PC-9 (cell line): ENCODE measurements at regions not wholly inside any gene's neighbourhood (a gene's known extent, or its start where the extent isn't known, plus 50 kb on each side); places are given as distances from the start of the nearest gene placed in this dataset.

Experiments
- EZH2 ChIP-seq: fragments of 200-600 bp; sonication (generic); IDR thresholded peaks from 2 replicates; pipeline ENCODE4 v1.8.0; 2017; ENCODE audit warnings: antibody characterized with exemption, low read depth
- TF ChIP-seq, protein P1 (sequence below): fragments of 200-600 bp; sonication (generic); conservative IDR thresholded peaks from 2 replicates; pipeline ENCODE4 v1.6.1; 2017; ENCODE audit warnings: mixed run types, antibody characterized with exemption, mild to moderate bottlenecking, moderate library complexity

DNA sequence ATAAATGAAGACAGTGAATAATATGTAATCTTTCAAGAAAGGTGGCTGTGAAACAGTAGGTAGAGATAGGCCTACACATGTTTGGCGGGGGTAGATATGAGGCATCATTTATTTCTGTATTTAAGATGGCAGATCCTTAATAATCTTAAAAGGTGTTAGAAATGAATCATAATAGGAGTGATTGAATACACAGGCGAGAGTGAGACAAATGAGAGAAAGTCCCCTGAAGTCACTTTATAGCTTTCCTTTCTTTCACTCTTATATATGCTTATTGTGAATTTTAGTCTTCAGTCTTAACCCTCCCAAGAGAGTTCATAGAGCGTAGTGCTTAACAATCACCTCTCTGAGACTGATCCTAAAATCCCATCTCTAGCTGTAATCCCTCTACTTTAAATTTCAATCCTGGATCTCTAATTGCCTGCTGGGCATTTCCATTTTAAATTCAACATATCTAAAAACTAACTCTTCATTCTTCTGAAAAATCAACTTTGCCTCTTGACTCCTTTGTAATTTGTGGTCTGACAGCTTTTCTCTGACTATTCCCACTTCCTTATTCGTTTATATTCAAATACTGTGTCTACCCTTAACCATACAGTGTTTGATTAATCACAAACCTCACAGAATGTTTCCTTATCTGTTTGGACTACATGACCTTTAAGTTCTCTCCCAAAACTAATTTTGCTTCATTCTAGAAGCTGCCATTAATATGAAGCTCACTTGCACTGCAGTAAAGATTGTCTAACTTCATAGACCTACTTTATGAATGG lies 463.7 kb upstream of the FSIP2 start:
- TF ChIP-seq, protein P1, sequence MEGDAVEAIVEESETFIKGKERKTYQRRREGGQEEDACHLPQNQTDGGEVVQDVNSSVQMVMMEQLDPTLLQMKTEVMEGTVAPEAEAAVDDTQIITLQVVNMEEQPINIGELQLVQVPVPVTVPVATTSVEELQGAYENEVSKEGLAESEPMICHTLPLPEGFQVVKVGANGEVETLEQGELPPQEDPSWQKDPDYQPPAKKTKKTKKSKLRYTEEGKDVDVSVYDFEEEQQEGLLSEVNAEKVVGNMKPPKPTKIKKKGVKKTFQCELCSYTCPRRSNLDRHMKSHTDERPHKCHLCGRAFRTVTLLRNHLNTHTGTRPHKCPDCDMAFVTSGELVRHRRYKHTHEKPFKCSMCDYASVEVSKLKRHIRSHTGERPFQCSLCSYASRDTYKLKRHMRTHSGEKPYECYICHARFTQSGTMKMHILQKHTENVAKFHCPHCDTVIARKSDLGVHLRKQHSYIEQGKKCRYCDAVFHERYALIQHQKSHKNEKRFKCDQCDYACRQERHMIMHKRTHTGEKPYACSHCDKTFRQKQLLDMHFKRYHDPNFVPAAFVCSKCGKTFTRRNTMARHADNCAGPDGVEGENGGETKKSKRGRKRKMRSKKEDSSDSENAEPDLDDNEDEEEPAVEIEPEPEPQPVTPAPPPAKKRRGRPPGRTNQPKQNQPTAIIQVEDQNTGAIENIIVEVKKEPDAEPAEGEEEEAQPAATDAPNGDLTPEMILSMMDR: no peak
- TF ChIP-seq EZH2: no peak
